ENCODE measurements at regions not wholly inside any gene's neighbourhood (a gene's known extent, or its start where the extent isn't known, plus 50 kb on each side); places are given as distances from the start of the nearest gene placed in this dataset.

- Histone ChIP-seq H3K27ac (no peak overlapping the region), H3K4me3 (no peak overlapping the region)
- TF ChIP-seq CTCF (IDR thresholded peaks at IDR 0.05), result no peak
- DNase-seq (ENCODE audit: low spot score), result no peak
Observed at GRCh38 chr20:12331236-12331635, 413.5 kb downstream of the BTBD3 start.

DNA sequence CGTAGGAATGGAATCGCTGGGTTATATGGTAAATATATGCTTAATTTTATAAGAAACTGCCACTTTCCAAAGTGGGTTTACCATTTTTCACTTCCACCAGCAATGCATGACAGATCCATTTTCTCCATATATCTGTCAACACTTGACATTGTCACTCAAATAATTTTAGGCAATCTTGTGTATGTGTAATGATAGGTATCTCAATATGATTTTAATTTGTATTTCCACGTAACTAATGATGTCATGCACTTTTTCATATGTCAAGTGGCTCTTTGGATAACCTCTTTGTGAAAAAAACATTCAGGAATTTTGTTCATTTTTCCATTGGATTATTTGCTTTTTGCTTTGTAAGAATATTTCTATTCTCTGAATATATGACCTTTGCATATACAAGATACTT lies 419.9 kb downstream of the BTBD3 start:
- Histone ChIP-seq H3K27ac (no peak overlapping the region), H3K4me3 (no peak overlapping the region)
- TF ChIP-seq CTCF (IDR thresholded peaks at IDR 0.05), result no peak
- DNase-seq (ENCODE audit: low spot score), result no peak

DNA sequence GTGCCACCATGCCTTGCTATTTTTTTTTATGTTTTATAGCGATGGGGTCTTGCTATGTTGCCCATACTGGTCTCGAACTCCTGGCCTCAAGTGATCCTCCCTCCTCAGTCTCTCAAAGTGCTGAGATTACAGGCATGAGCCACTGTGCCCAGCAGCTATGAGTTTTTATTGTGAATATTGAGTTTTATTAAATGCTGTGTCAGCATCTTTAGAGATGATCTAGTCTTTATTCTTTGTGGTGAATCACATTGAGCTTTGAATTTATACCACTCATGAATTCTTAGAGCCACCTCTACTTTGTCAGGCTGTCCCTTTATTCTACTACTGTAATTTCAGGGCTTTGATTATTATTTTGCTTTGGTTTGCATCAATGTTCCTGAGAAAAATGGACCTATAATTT lies 428.3 kb downstream of the BTBD3 start:
- no peak for DNase-seq (ENCODE audit: low spot score)
- no peak overlapping the region for H3K4me3 ChIP-seq
- H3K27ac ChIP-seq, result no peak overlapping the region
- no peak for TF ChIP-seq CTCF (IDR thresholded peaks at IDR 0.05)

DNA sequence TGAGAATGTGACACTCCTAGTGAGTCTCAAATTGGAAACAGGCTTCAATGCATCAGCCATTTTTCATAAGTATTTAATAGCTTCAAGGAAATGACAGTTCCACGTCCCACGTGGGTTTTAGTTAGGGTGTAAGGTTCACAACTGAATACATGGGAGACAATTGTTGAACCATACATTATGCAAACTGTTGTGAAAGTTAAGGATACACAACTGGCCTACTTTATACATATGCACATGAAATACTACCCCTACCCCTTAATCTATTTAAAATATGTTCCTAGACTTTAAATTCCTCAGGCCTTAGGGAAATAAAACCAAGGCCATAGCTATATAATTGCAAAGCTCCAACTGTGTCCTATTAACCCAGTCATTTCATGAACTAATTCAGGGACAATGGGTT lies 436.1 kb downstream of the BTBD3 start:
- DNase-seq (ENCODE audit: low spot score), result no peak

GRCh38 chr20:12354725-12355124 lies 437.0 kb downstream of the BTBD3 start:
- no peak for TF ChIP-seq CTCF (IDR thresholded peaks at IDR 0.05)

More for the DNA sequence above, 436.1 kb downstream of the BTBD3 start:
- no peak overlapping the region for H3K4me3 ChIP-seq
- H3K27ac ChIP-seq, result no peak overlapping the region
- no peak for TF ChIP-seq CTCF (IDR thresholded peaks at IDR 0.05)

DNA sequence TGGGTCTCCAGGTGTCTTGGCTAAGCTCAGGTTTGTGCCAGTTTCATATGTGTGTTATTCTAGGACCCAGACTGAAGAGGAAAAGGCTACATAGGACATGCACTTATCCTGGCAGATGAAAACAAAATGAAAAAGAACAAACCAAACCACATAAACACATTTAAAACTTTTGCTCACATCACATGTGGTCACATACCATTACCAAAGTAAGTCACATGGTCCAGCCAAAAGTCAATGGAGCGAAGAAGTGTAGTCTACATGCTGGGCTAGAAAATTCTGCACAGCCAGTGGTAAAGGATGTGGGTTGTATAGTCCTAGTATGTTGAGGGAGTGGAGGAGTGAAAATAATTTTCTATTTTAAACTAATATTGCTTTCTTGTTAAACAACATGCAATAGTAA lies 437.5 kb downstream of the BTBD3 start:
- no peak overlapping the region for H3K27ac ChIP-seq
- H3K4me3 ChIP-seq, result no peak overlapping the region
- no peak for DNase-seq (ENCODE audit: low spot score)
- no peak for TF ChIP-seq CTCF (IDR thresholded peaks at IDR 0.05)

More at GRCh38 chr20:12354725-12355124, 437.0 kb downstream of the BTBD3 start:
- Histone ChIP-seq H3K4me3 (peak overlapping the region; percentile 22), H3K27ac (no peak overlapping the region)
- no peak for DNase-seq (ENCODE audit: low spot score)

GRCh38 chr20:12358006-12358654 lies 440.4 kb downstream of the BTBD3 start:
- Histone ChIP-seq H3K27ac (no peak overlapping the region), H3K4me3 (no peak overlapping the region)
- no peak for DNase-seq (ENCODE audit: low spot score)
- TF ChIP-seq CTCF (IDR thresholded peaks at IDR 0.05), result no peak
